ENCODE measurements at regions not wholly inside any gene's neighbourhood (a gene's known extent, or its start where the extent isn't known, plus 50 kb on each side); places are given as distances from the start of the nearest gene placed in this dataset.

- ATAC-seq, result no peak
- TF ChIP-seq ZFP3 (CRISPR knock-in tag; IDR thresholded peaks at IDR 0.05), result no peak
- no peak for TF ChIP-seq ZC3H10 (CRISPR knock-in tag; IDR thresholded peaks at IDR 0.05)
- no peak for TF ChIP-seq POU6F1 (CRISPR knock-in tag; IDR thresholded peaks at IDR 0.05; ENCODE audit: borderline replicate concordance, low read depth)
- no peak for TF ChIP-seq ZNF8 (CRISPR knock-in tag; IDR thresholded peaks at IDR 0.05)
- no peak for TF ChIP-seq OSR1 (CRISPR knock-in tag; IDR thresholded peaks at IDR 0.05)
- TF ChIP-seq CSRNP3 (CRISPR knock-in tag; IDR thresholded peaks at IDR 0.05), result no peak
- TF ChIP-seq ZNF565 (CRISPR knock-in tag; conservative IDR thresholded peaks at IDR 0.05; ENCODE audit: low read depth), result no peak
- TF ChIP-seq ISL1 (CRISPR knock-in tag; IDR thresholded peaks at IDR 0.05), result no peak
- TF ChIP-seq CSDC2 (CRISPR knock-in tag; IDR thresholded peaks at IDR 0.05), result no peak
- no peak for TF ChIP-seq ZFP30 (CRISPR knock-in tag; IDR thresholded peaks at IDR 0.05)
- no peak for TF ChIP-seq TCF4 (CRISPR knock-in tag; IDR thresholded peaks at IDR 0.05; ENCODE audit: borderline replicate concordance)
- no peak for TF ChIP-seq CREB5 (CRISPR knock-in tag; IDR thresholded peaks at IDR 0.05; ENCODE audit: low read depth)
Measured at GRCh38 chr15:93980261-93980911, 251.0 kb upstream of the MCTP2 start.

- no peak for TF ChIP-seq ZNF8 (CRISPR knock-in tag; IDR thresholded peaks at IDR 0.05)
- TF ChIP-seq ARNTL (CRISPR knock-in tag; IDR thresholded peaks at IDR 0.05; ENCODE audit: borderline replicate concordance, low read depth), result no peak
- no peak for TF ChIP-seq CREB5 (CRISPR knock-in tag; IDR thresholded peaks at IDR 0.05; ENCODE audit: low read depth)
- TF ChIP-seq PPARA (CRISPR knock-in tag; IDR thresholded peaks at IDR 0.05; ENCODE audit: borderline replicate concordance), result no peak
- no peak for TF ChIP-seq GLIS3 (CRISPR knock-in tag; IDR thresholded peaks at IDR 0.05)
- TF ChIP-seq ZFP30 (CRISPR knock-in tag; IDR thresholded peaks at IDR 0.05), result no peak
- TF ChIP-seq ZNF565 (CRISPR knock-in tag; conservative IDR thresholded peaks at IDR 0.05; ENCODE audit: low read depth), result no peak
- no peak for TF ChIP-seq ZFP3 (CRISPR knock-in tag; IDR thresholded peaks at IDR 0.05)
- no peak for TF ChIP-seq TSHZ2 (CRISPR knock-in tag; IDR thresholded peaks at IDR 0.05)
- no peak for TF ChIP-seq TCF4 (CRISPR knock-in tag; IDR thresholded peaks at IDR 0.05; ENCODE audit: borderline replicate concordance)
- TF ChIP-seq ZC3H10 (CRISPR knock-in tag; IDR thresholded peaks at IDR 0.05), result no peak
- TF ChIP-seq TOX (CRISPR knock-in tag; IDR thresholded peaks at IDR 0.05; ENCODE audit: borderline replicate concordance), result no peak
- TF ChIP-seq CSRNP3 (CRISPR knock-in tag; IDR thresholded peaks at IDR 0.05), result no peak
- no peak for TF ChIP-seq ESRRG (CRISPR knock-in tag; IDR thresholded peaks at IDR 0.05)
- no peak for TF ChIP-seq ZNF70 (CRISPR knock-in tag; IDR thresholded peaks at IDR 0.05)
- no peak for TF ChIP-seq PATZ1 (CRISPR knock-in tag; IDR thresholded peaks at IDR 0.05; ENCODE audit: borderline replicate concordance)
- no peak for TF ChIP-seq SNAI2 (CRISPR knock-in tag; IDR thresholded peaks at IDR 0.05)
- TF ChIP-seq OSR1 (CRISPR knock-in tag; IDR thresholded peaks at IDR 0.05), result no peak
- TF ChIP-seq RARB (CRISPR knock-in tag; IDR thresholded peaks at IDR 0.05), result no peak
- no peak for TF ChIP-seq BACH2 (CRISPR knock-in tag; IDR thresholded peaks at IDR 0.05; ENCODE audit: borderline replicate concordance)
- 0 out of 3 replicates have a peak, but pooled peaks have one; percentile 21 for ATAC-seq
Measured at GRCh38 chr15:93974804-93975481, 256.4 kb upstream of the MCTP2 start.
